ENCODE measurements at regions not wholly inside any gene's neighbourhood (a gene's known extent, or its start where the extent isn't known, plus 50 kb on each side); places are given as distances from the start of the nearest gene placed in this dataset.

- H3K4me3 ChIP-seq (ENCODE audit: low read depth, low read length), result no peak overlapping the region
- no peak for DNase-seq
- H3K36me3 Mint-ChIP-seq (ENCODE audit: insufficient read depth, unreplicated experiment), result no peaks in the 10 kb centered on the region
- no peaks in the 10 kb centered on the region for H3K27me3 ChIP-seq (replicated peaks; ENCODE audit: control insufficient read depth, insufficient read depth, low read length)
- BruUV-seq (replicated peaks), result no TSS peak
- no peaks in the 10 kb centered on the region for H3K4me1 ChIP-seq
- peaks cover 10% of the 10 kb centered on the region for H3K27me3 Mint-ChIP-seq (ENCODE audit: insufficient read depth, unreplicated experiment)
- H3K4me3 Mint-ChIP-seq (ENCODE audit: unreplicated experiment), result no peak overlapping the region
- H3K9me3 Mint-ChIP-seq (ENCODE audit: unreplicated experiment), result no peaks in the 10 kb centered on the region
- no peak overlapping the region for H3K27ac Mint-ChIP-seq (ENCODE audit: unreplicated experiment)
- H3K4me1 Mint-ChIP-seq (ENCODE audit: low read depth, unreplicated experiment), result no peaks in the 10 kb centered on the region
- no peak for TF ChIP-seq CTCF (IDR thresholded peaks at IDR 0.05; ENCODE audit: insufficient read depth in 1 of 2, low read depth in 1 of 2, low read length in 1 of 2, severe bottlenecking in 1 of 2, unreplicated experiment in 1 of 2)
- no peaks in the 10 kb centered on the region for H3K36me3 ChIP-seq (ENCODE audit: control insufficient read depth, insufficient read depth, low read length)
- ChIA-PET POLR2A (no interaction called here), CTCF (no interaction called here)
- intact Hi-C loops (cut with micrococcal nuclease; ENCODE audit: unreplicated experiment), result no loop called here
- no peaks in the 10 kb centered on the region for H3K9me3 ChIP-seq
Observed at GRCh38 chrX:39506131-39506530, 591.6 kb downstream of the BCOR start.

- ChIA-PET POLR2A (no interaction called here), CTCF (no interaction called here)
- no peak for TF ChIP-seq CTCF (IDR thresholded peaks at IDR 0.05; ENCODE audit: insufficient read depth in 1 of 2, low read depth in 1 of 2, low read length in 1 of 2, severe bottlenecking in 1 of 2, unreplicated experiment in 1 of 2)
- Mint-ChIP-seq H3K27me3 (ENCODE audit: insufficient read depth, unreplicated experiment) (peaks cover 8% of the 10 kb centered on the region), H3K4me1 (ENCODE audit: low read depth, unreplicated experiment) (no peaks in the 10 kb centered on the region), H3K36me3 (ENCODE audit: insufficient read depth, unreplicated experiment) (no peaks in the 10 kb centered on the region), H3K4me3 (ENCODE audit: unreplicated experiment) (no peak overlapping the region), H3K9me3 (ENCODE audit: unreplicated experiment) (no peaks in the 10 kb centered on the region), H3K27ac (ENCODE audit: unreplicated experiment) (no peak overlapping the region)
- intact Hi-C loops (cut with micrococcal nuclease; ENCODE audit: unreplicated experiment), result no loop called here
- Histone ChIP-seq H3K9me3 (no peaks in the 10 kb centered on the region), H3K4me3 (ENCODE audit: low read depth, low read length) (no peak overlapping the region), H3K36me3 (ENCODE audit: control insufficient read depth, insufficient read depth, low read length) (no peaks in the 10 kb centered on the region), H3K4me1 (no peaks in the 10 kb centered on the region), H3K27me3 (replicated peaks; ENCODE audit: control insufficient read depth, insufficient read depth, low read length) (no peaks in the 10 kb centered on the region)
- no peak for DNase-seq
- BruUV-seq (replicated peaks), result no TSS peak
Observed at GRCh38 chrX:39507034-39507433, 590.7 kb downstream of the BCOR start.

GRCh38 chrX:39507617-39508299, 590.0 kb downstream of the BCOR start:
- DNase-seq, result no peak
- Histone ChIP-seq H3K9me3 (no peaks in the 10 kb centered on the region), H3K4me3 (ENCODE audit: low read depth, low read length) (no peak overlapping the region), H3K36me3 (ENCODE audit: control insufficient read depth, insufficient read depth, low read length) (no peaks in the 10 kb centered on the region), H3K27me3 (replicated peaks; ENCODE audit: control insufficient read depth, insufficient read depth, low read length) (no peaks in the 10 kb centered on the region), H3K4me1 (no peaks in the 10 kb centered on the region)
- intact Hi-C loops (cut with micrococcal nuclease; ENCODE audit: unreplicated experiment), result no loop called here
- ChIA-PET POLR2A (no interaction called here), CTCF (no interaction called here)
- no peaks in the 10 kb centered on the region for H3K36me3 Mint-ChIP-seq (ENCODE audit: insufficient read depth, unreplicated experiment)
- no peak overlapping the region for H3K4me3 Mint-ChIP-seq (ENCODE audit: unreplicated experiment)
- no peak for TF ChIP-seq CTCF (IDR thresholded peaks at IDR 0.05; ENCODE audit: insufficient read depth in 1 of 2, low read depth in 1 of 2, low read length in 1 of 2, severe bottlenecking in 1 of 2, unreplicated experiment in 1 of 2)
- no TSS peak for BruUV-seq (replicated peaks)
- H3K27ac Mint-ChIP-seq (ENCODE audit: unreplicated experiment), result no peak overlapping the region
- H3K27me3 Mint-ChIP-seq (ENCODE audit: insufficient read depth, unreplicated experiment), result peaks cover 5% of the 10 kb centered on the region
- no peaks in the 10 kb centered on the region for H3K9me3 Mint-ChIP-seq (ENCODE audit: unreplicated experiment)
- H3K4me1 Mint-ChIP-seq (ENCODE audit: low read depth, unreplicated experiment), result no peaks in the 10 kb centered on the region

All from Caco-2 (cell line).